ENCODE measurements at regions not wholly inside any gene's neighbourhood (a gene's known extent, or its start where the extent isn't known, plus 50 kb on each side); places are given as distances from the start of the nearest gene placed in this dataset.
A peak's percentile ranks its signal among the peaks of the same experiment; 100 is the strongest.
"Not testable (repeated sequence)": the region's sequence is repeated elsewhere in the genome, so short reads cannot be mapped to it uniquely, and the experiment has no call there.

GRCh38 chr9:31104249-31104648, 1280.2 kb upstream of the ACO1 start:
- DNase-seq: no peak

- DNase-seq: no peak
Observed at GRCh38 chr9:31112491-31112890, 1272.0 kb upstream of the ACO1 start.

- DNase-seq: no peak
Observed at GRCh38 chr9:31114346-31114745, 1270.1 kb upstream of the ACO1 start.

DNA sequence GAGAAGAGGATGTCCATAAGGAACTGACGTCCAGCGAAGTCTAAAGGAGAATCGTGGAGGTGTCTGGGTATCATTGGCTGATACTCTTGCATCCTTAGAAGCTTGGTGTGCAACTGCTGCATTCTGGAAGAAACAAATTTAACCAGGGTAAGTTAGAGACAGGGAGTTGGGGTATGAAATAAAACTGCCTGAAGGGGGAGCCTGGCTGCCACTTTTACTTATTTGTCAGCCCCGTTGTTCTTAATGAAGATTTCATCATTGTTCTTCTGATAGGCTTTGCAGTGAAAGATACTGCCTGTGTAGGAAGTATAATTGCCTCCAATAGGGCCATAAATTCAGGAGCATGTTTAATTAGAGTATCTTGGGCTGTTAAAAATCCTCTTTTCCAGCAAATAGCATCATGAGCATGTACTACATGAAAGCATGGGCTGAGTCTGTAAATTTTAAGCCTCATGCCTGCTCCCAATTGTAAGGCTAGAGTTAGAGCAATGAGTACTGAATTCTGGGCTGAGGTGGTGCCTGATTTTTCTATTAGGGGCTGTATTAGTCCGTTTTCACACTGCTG, 1264.5 kb upstream of the ACO1 start:
- DNase-seq: peak; percentile 34

GRCh38 chr9:31124389-31124788, 1260.1 kb upstream of the ACO1 start:
- DNase-seq: no peak

DNA sequence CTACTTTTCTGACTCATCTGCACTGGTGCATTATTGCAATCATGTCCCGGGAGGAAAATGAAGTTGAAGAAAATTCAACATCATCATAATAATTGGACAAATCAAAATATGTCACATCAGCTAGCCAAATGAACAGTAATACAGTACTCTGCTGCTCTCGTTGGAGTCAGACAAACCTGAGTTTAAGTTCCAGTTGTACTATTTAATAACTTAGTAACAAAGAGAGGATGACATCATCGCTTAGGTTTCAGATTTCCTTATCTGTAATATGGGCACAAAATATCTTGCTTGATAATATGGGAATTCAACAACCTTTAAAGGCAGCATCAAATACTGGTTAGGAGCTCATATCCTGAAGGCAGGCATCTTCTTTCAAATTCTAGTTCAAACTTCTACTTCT, 1248.9 kb upstream of the ACO1 start:
- no peak for DNase-seq

GRCh38 chr9:31136524-31136923, 1247.9 kb upstream of the ACO1 start:
- DNase-seq: no peak

DNA sequence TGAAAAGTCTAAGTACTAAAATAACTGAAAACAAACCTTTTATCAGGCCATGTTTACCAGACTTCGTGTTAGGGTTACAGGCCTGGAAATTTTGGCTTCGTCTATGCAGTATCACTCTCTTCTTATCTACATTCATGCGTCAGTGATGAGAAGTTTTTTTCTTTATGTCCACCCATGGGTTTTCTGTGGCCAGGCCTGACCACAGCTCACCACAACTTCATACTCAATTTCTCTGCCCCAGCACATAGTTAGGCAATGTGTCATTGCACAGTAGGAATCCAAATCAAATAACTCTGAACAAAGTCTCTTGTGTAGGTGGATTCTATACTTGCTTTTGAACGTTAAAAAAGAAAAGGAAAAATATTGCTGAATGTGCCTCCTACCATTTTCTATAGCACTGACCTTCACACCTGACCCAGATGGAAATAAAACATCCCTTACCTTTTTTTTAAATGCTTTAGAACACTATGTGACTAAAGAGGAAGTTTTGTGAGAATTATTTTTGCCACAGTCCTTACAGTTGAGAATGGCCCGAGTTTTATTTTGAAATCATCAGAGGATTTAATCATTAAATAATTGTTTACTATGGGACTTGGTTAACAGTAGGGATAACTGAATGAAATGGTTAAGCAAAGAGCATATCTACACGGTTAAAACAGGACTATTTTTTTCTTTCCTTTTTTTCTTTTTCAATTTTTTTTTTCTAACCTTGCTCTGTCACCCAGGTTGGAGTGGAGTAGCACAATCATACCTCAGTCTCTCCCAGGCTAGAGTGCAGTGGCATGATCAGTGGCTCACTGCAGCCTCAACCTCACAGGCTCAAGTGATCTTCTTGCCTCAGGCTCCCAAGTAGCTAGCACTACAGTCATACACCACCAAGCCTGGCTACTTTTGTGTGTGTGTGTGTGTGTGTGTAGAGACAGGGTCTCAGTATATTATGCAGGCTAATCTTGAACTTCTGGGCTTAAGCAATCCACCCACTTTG, 1247.0 kb upstream of the ACO1 start:
- DNase-seq: no peak

DNA sequence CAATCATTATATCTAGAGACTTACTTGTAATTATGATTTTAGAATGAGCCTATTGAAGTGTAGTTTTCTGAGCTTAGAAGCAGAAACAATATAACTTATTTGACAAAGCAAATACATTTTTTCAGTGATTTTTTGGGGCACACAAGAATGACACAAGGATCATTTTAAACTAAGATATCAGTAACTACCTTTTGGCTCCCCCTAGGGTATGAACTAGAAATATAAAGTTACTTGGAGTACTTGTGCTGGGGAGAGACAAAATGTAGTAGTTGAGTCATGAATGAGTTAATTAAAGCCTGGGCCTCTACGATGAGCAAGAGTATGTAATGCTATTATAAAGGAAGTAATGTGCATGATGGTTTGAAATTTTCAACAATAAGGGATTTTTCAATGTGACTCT, 1244.1 kb upstream of the ACO1 start:
- no peak for DNase-seq

- no peak for DNase-seq
Observed at GRCh38 chr9:31142456-31142855, 1242.0 kb upstream of the ACO1 start.

GRCh38 chr9:31144614-31145013, 1239.8 kb upstream of the ACO1 start:
- no peak for DNase-seq

DNA sequence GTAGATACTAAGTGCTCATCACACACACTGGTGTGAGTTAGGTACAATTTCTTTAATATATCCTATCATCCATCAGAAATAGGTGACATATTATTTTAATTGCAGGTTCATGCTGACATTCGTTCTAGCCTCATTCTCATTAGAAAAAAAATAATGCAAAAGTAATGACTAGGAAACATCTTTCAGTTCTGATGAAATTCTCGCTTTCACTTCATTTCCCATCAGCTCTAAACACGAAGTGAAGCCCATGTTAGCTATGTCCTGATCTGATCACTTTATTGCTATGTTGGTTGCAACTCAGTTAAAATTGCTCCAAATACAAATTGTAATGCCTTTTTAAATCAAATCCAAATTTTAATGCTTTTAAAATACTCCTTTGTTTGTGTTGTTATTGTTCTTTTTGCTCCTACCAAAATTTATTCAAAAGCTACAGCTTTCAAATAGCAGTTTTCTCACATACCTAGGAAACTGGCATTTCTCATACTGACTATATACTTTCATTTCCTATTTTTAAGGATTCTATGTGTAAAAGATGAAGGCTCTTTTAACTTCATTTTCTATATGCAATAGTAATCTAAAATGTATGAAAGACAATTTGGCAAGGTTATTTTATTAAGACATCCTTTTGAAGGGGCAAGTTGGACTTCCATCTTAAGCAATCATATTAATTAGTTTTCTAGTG, 1237.8 kb upstream of the ACO1 start:
- DNase-seq: no peak

- DNase-seq: no peak
Observed at GRCh38 chr9:31153250-31153840, 1231.1 kb upstream of the ACO1 start.

GRCh38 chr9:31166516-31166915, 1217.9 kb upstream of the ACO1 start:
- no peak for DNase-seq

GRCh38 chr9:31168161-31168560, 1216.3 kb upstream of the ACO1 start:
- DNase-seq: no peak

DNA sequence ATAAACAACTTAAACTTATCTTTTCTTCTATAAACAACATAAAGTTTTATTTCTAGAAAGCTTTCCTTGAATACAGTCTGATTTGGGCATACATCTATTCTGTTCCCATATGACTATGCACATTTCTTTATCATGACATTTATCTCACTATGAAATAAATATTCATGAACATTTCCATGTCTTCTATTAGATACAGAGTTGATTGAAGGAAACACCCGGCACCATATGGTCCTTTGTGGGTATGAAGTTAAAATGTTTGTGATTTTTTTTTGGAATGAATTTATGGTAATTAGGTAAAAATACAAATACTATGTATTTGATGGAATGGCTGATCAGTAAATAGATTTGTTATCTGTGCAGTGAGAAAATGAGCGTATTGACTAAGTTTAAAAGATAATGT, 1209.8 kb upstream of the ACO1 start:
- no peak for DNase-seq

GRCh38 chr9:31183866-31184265, 1200.6 kb upstream of the ACO1 start:
- no peak for DNase-seq

DNA sequence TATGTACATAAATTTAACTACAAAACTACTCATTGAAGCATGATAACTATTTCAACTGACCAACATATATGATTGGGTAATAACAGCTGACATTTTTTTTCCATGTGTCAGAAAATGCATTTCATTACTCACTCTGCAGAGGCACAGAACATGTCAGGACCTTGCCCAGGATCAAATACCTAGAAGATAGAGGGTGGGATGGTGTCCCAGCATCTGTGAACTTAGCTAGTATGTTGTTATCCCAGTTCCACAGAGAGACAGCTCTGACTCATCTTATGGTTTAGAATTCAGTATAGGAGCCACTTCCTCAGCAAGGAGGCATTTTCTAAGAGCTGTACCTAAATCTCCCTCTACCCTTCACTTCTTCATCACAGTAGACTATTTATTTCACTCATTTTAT, 1198.6 kb upstream of the ACO1 start:
- no peak for DNase-seq

GRCh38 chr9:31188496-31188895, 1195.9 kb upstream of the ACO1 start:
- DNase-seq: no peak

- peak; percentile 26 for DNase-seq
Observed at GRCh38 chr9:31210978-31211570, 1173.4 kb upstream of the ACO1 start.

- DNase-seq: not testable (repeated sequence)
Observed at GRCh38 chr9:31229976-31230375, 1154.5 kb upstream of the ACO1 start.

DNA sequence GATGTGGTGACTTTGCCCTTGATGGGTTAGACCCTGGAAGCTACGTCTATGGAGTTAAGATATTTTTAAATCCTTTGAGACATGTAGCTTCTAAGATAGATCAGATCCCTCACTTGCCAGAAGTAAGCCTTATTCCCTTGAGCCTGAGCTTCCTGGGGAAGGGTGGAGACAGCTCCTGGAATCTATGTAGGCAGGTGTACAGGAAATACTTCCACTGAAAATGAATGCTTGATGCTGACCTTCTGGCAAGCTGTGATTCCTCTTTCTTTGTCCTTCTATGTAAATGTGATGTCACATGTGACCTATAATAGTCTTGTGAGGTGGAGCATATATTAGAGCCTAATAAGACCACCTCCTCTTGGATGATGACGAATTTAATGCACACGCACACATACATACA, 1152.0 kb upstream of the ACO1 start:
- DNase-seq: no peak

DNA sequence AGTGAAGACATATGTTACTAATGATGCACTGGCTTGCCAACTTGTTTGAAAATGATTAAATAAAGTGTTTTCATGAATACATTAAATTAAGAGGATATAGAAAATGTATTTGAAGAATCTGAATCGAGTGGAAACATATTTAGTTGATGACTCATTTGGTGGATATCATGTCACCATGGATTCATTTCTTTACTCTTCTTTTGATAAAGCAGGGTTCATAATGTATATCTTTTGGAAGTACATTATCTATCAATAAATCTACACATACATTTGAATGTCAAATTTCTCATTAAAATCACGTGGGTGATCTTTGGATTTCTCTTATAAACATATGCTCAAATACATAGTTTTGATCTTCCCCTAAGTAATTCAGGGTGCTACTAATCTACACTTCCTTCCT, 1148.1 kb upstream of the ACO1 start:
- DNase-seq: no peak
